ENCODE measurements at regions not wholly inside any gene's neighbourhood (a gene's known extent, or its start where the extent isn't known, plus 50 kb on each side); places are given as distances from the start of the nearest gene placed in this dataset.
A peak's percentile ranks its signal among the peaks of the same experiment; 100 is the strongest.

GRCh38 chr2:122980671-122981070, 1044.4 kb upstream of the CNTNAP5 start:
- TF ChIP-seq CTCF (IDR thresholded peaks at IDR 0.05; ENCODE audit: unreplicated experiment) = no peak
- CTCF ChIA-PET = interaction anchor here (0.7 kb wide), 1 partner anchor 180 kb away, joined by 4 read pairs; no protein-coding TSS in a partner anchor
- Mint-ChIP-seq H3K9me3 (ENCODE audit: unreplicated experiment) (no peaks in the 10 kb centered on the region), H3K36me3 (ENCODE audit: insufficient read depth, unreplicated experiment) (no peaks in the 10 kb centered on the region), H3K4me3 (ENCODE audit: unreplicated experiment) (no peak overlapping the region), H3K4me1 (ENCODE audit: insufficient read depth, unreplicated experiment) (peaks cover 10% of the 10 kb centered on the region), H3K27ac (ENCODE audit: low read depth, unreplicated experiment) (peak overlapping the region; percentile 80), H3K27me3 (ENCODE audit: insufficient read depth, unreplicated experiment) (no peaks in the 10 kb centered on the region)
- POLR2A ChIA-PET = interaction anchor here (0.6 to 2.0 kb wide), 5 partner anchors 17 to 1244 kb away, joined by 3 to 7 read pairs (median 3); no protein-coding TSS in a partner anchor
- no TSS peak for BruUV-seq (replicated peaks)
- peak; percentile 98 for DNase-seq (ENCODE audit: unreplicated experiment)
- intact Hi-C loops (cut with micrococcal nuclease) = loop anchor here (10.0 kb wide), 1 partner anchor 204 kb away; no protein-coding TSS in a partner anchor

GRCh38 chr2:122982936-122983335, 1042.2 kb upstream of the CNTNAP5 start:
- no peak overlapping the region for H3K27ac Mint-ChIP-seq (ENCODE audit: low read depth, unreplicated experiment)

GRCh38 chr2:122988395-122989221, 1036.5 kb upstream of the CNTNAP5 start:
- Mint-ChIP-seq H3K27ac (ENCODE audit: low read depth, unreplicated experiment) (no peak overlapping the region), H3K36me3 (ENCODE audit: insufficient read depth, unreplicated experiment) (no peaks in the 10 kb centered on the region), H3K4me1 (ENCODE audit: insufficient read depth, unreplicated experiment) (no peaks in the 10 kb centered on the region), H3K4me3 (ENCODE audit: unreplicated experiment) (no peak overlapping the region), H3K9me3 (ENCODE audit: unreplicated experiment) (peaks cover 15% of the 10 kb centered on the region), H3K27me3 (ENCODE audit: insufficient read depth, unreplicated experiment) (no peaks in the 10 kb centered on the region)
- CTCF ChIA-PET = interaction anchor here (0.6 to 1.1 kb wide), 2 partner anchors 16 to 466 kb away, joined by 3 read pairs; no protein-coding TSS in a partner anchor
- POLR2A ChIA-PET = no interaction called here
- no TSS peak for BruUV-seq (replicated peaks)
- TF ChIP-seq CTCF (IDR thresholded peaks at IDR 0.05; ENCODE audit: unreplicated experiment) = no peak
- no peak for DNase-seq (ENCODE audit: unreplicated experiment)
- intact Hi-C loops (cut with micrococcal nuclease) = loop anchor here (10.0 kb wide), 1 partner anchor 196 kb away; no protein-coding TSS in a partner anchor

More at GRCh38 chr2:122982936-122983335, 1042.2 kb upstream of the CNTNAP5 start:
- intact Hi-C loops (cut with micrococcal nuclease) = loop anchor here (10.0 kb wide), 1 partner anchor 202 kb away; no protein-coding TSS in a partner anchor
- Mint-ChIP-seq H3K4me3 (ENCODE audit: unreplicated experiment) (no peak overlapping the region), H3K9me3 (ENCODE audit: unreplicated experiment) (no peaks in the 10 kb centered on the region), H3K36me3 (ENCODE audit: insufficient read depth, unreplicated experiment) (no peaks in the 10 kb centered on the region), H3K27me3 (ENCODE audit: insufficient read depth, unreplicated experiment) (no peaks in the 10 kb centered on the region), H3K4me1 (ENCODE audit: insufficient read depth, unreplicated experiment) (peaks cover 10% of the 10 kb centered on the region)
- no peak for TF ChIP-seq CTCF (IDR thresholded peaks at IDR 0.05; ENCODE audit: unreplicated experiment)
- no peak for DNase-seq (ENCODE audit: unreplicated experiment)
- BruUV-seq (replicated peaks) = no TSS peak
- CTCF ChIA-PET = no interaction called here
- POLR2A ChIA-PET = no interaction called here

- ChIA-PET POLR2A (no interaction called here), CTCF (interaction anchor here (0.5 kb wide), 1 partner anchor 974 kb away, joined by 5 read pairs; no protein-coding TSS in a partner anchor)
- TF ChIP-seq CTCF (IDR thresholded peaks at IDR 0.05; ENCODE audit: unreplicated experiment) = no peak
- Mint-ChIP-seq H3K4me1 (ENCODE audit: insufficient read depth, unreplicated experiment) (no peaks in the 10 kb centered on the region), H3K27ac (ENCODE audit: low read depth, unreplicated experiment) (no peak overlapping the region), H3K27me3 (ENCODE audit: insufficient read depth, unreplicated experiment) (no peaks in the 10 kb centered on the region), H3K4me3 (ENCODE audit: unreplicated experiment) (no peak overlapping the region), H3K36me3 (ENCODE audit: insufficient read depth, unreplicated experiment) (no peaks in the 10 kb centered on the region), H3K9me3 (ENCODE audit: unreplicated experiment) (peaks cover 22% of the 10 kb centered on the region)
- DNase-seq (ENCODE audit: unreplicated experiment) = no peak
- BruUV-seq (replicated peaks) = no TSS peak
- intact Hi-C loops (cut with micrococcal nuclease) = no loop called here
Observed at GRCh38 chr2:122993592-122993991, 1031.5 kb upstream of the CNTNAP5 start.
